AG09319 (cell line): ENCODE measurements at regions not wholly inside any gene's neighbourhood (a gene's known extent, or its start where the extent isn't known, plus 50 kb on each side); places are given as distances from the start of the nearest gene placed in this dataset.
A peak's percentile ranks its signal among the peaks of the same experiment; 100 is the strongest.

ENCODE experiments used
- DNase-seq: peaks from one replicate; pipeline ENCODE4 v3.0.0-alpha.2; 2010; ENCODE audit warnings: low read depth; ENCODE audit errors: extremely low read depth
- CTCF ChIP-seq: IDR thresholded peaks from 2 replicates; pipeline ENCODE4 v1.5.1; 2011; ENCODE audit warnings: low read depth, mild to moderate bottlenecking, inconsistent platforms, low read length, moderate library complexity

GRCh38 chr11:19459240-19459639, 218.5 kb upstream of the E2F8 start:
- DNase-seq, result no peak
- no peak for TF ChIP-seq CTCF

GRCh38 chr11:19458721-19459120, 218.0 kb upstream of the E2F8 start:
- DNase-seq, result no peak
- TF ChIP-seq CTCF, result no peak

GRCh38 chr11:19458231-19458630, 217.5 kb upstream of the E2F8 start:
- TF ChIP-seq CTCF, result no peak
- DNase-seq, result no peak

GRCh38 chr11:19455731-19456130, 215.0 kb upstream of the E2F8 start:
- TF ChIP-seq CTCF, result no peak
- DNase-seq, result no peak

GRCh38 chr11:19453651-19454257, 213.0 kb upstream of the E2F8 start:
- TF ChIP-seq CTCF, result no peak
- peak; percentile 30 for DNase-seq

GRCh38 chr11:19451609-19452008, 210.9 kb upstream of the E2F8 start:
- DNase-seq, result no peak
- TF ChIP-seq CTCF, result no peak

DNA sequence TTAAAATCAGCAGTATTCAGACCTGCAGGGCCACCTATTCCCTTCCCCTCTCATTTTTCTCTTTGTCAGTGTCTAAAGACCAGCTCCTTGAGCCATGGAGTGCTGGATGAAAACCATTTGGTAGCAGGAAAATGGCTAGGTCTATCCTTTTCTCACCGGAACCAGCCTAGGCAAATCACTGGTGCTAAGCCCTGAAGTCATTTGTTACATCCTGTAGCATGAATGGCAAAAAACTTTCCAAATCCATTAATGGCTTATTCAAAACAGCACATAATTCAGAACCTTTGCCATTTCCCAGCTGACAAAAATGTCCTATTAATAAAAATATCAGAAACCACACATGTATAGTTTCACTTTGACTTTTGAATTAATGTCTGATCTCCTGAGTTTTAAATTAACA, 209.5 kb upstream of the E2F8 start:
- no peak for TF ChIP-seq CTCF
- DNase-seq, result no peak
